ENCODE measurements at regions not wholly inside any gene's neighbourhood (a gene's known extent, or its start where the extent isn't known, plus 50 kb on each side); places are given as distances from the start of the nearest gene placed in this dataset.
"Not testable (repeated sequence)": the region's sequence is repeated elsewhere in the genome, so short reads cannot be mapped to it uniquely, and the experiment has no call there.

GRCh38 chr10:22805304-22805703, 90.9 kb upstream of the PIP4K2A start:
- H3K27ac ChIP-seq: no peak overlapping the region
- TF ChIP-seq CTCF (IDR thresholded peaks at IDR 0.05) (no peak), ZFX (IDR thresholded peaks at IDR 0.05; ENCODE audit: borderline replicate concordance) (no peak)

- TF ChIP-seq ZFX (IDR thresholded peaks at IDR 0.05; ENCODE audit: borderline replicate concordance): no peak
These were observed 89.0 kb upstream of the PIP4K2A start for GRCh38 chr10:22803261-22803885.

GRCh38 chr10:22801785-22802184, 87.4 kb upstream of the PIP4K2A start:
- H3K27ac ChIP-seq: no peak overlapping the region
- TF ChIP-seq ZFX (IDR thresholded peaks at IDR 0.05; ENCODE audit: borderline replicate concordance): no peak
- no peak for TF ChIP-seq CTCF (IDR thresholded peaks at IDR 0.05)

More at GRCh38 chr10:22803261-22803885, 89.0 kb upstream of the PIP4K2A start:
- H3K27ac ChIP-seq: no peak overlapping the region

GRCh38 chr10:22797796-22798195, 83.4 kb upstream of the PIP4K2A start:
- H3K27ac ChIP-seq: not testable (repeated sequence)

GRCh38 chr10:22795546-22795945, 81.2 kb upstream of the PIP4K2A start:
- no peak for TF ChIP-seq ZFX (IDR thresholded peaks at IDR 0.05; ENCODE audit: borderline replicate concordance)
- no peak for TF ChIP-seq CTCF (IDR thresholded peaks at IDR 0.05)

GRCh38 chr10:22792161-22792560, 77.8 kb upstream of the PIP4K2A start:
- TF ChIP-seq CTCF (IDR thresholded peaks at IDR 0.05) (no peak), ZFX (IDR thresholded peaks at IDR 0.05; ENCODE audit: borderline replicate concordance) (no peak)
- no peak overlapping the region for H3K27ac ChIP-seq

More at GRCh38 chr10:22795546-22795945, 81.2 kb upstream of the PIP4K2A start:
- H3K27ac ChIP-seq: no peak overlapping the region

GRCh38 chr10:22791665-22792064, 77.3 kb upstream of the PIP4K2A start:
- no peak for TF ChIP-seq ZFX (IDR thresholded peaks at IDR 0.05; ENCODE audit: borderline replicate concordance)
- no peak for TF ChIP-seq CTCF (IDR thresholded peaks at IDR 0.05)
- H3K27ac ChIP-seq: no peak overlapping the region

- H3K27ac ChIP-seq: no peak overlapping the region
- TF ChIP-seq ZFX (IDR thresholded peaks at IDR 0.05; ENCODE audit: borderline replicate concordance): no peak
- no peak for TF ChIP-seq CTCF (IDR thresholded peaks at IDR 0.05)
These were observed 70.3 kb upstream of the PIP4K2A start for GRCh38 chr10:22784668-22785067.

Data from 22Rv1 (cell line).